Naive B cell (primary cell): ENCODE measurements at regions not wholly inside any gene's neighbourhood (a gene's known extent, or its start where the extent isn't known, plus 50 kb on each side); places are given as distances from the start of the nearest gene placed in this dataset.

Source experiments
- ATAC-seq, 2 donors: fragments of 150-1000 bp; cut with Tn5 transposase; 2 replicates each; pipeline ENCODE4 v1.10.0; 2021; ENCODE audit warnings: low read depth in 2 of 2, mild to moderate bottlenecking in 2 of 2, moderate library complexity in 2 of 2
- DNase-seq: peaks from one replicate; pipeline ENCODE4 v3.0.0; 2022
- H3K27ac Mint-ChIP-seq, 6 donors: one replicate each; pipeline ENCODE4 v1.8.0; 2020 to 2022; ENCODE audit warnings: mild to moderate bottlenecking in 6 of 6, mixed read lengths in 6 of 6, moderate library complexity in 5 of 6, inconsistent platforms in 2 of 6
- H3K27me3 Mint-ChIP-seq, 3 donors: one replicate each; pipeline ENCODE4 v1.8.0; 2021 to 2022; ENCODE audit warnings: mixed read lengths in 3 of 3, mild to moderate bottlenecking in 1 of 3
- H3K36me3 Mint-ChIP-seq, 2 donors: one replicate each; pipeline ENCODE4 v1.8.0; 2020 to 2022; ENCODE audit warnings: mixed read lengths in 2 of 2, inconsistent platforms in 1 of 2, mild to moderate bottlenecking in 1 of 2
- H3K4me1 Mint-ChIP-seq, 3 donors: one replicate each; pipeline ENCODE4 v1.8.0; 2020 to 2022; ENCODE audit warnings: mixed read lengths in 3 of 3, inconsistent platforms in 1 of 3, mild to moderate bottlenecking in 1 of 3, moderate library complexity in 1 of 3
- H3K4me3 Mint-ChIP-seq, 8 donors: one replicate each; pipeline ENCODE4 v1.8.0; 2020 to 2022; ENCODE audit warnings: mild to moderate bottlenecking in 8 of 8, mixed read lengths in 8 of 8, moderate library complexity in 8 of 8, inconsistent platforms in 2 of 8
- H3K9me3 Mint-ChIP-seq, 7 donors: one replicate each; pipeline ENCODE4 v1.8.0; 2020 to 2022; ENCODE audit warnings: mixed read lengths in 7 of 7, mild to moderate bottlenecking in 5 of 7, inconsistent platforms in 2 of 7, moderate library complexity in 1 of 7

GRCh38 chr14:65934070-65934435 lies 521.5 kb downstream of the FUT8 start:
- ATAC-seq, result no peak
- Mint-ChIP-seq H3K27ac (no peak overlapping the region), H3K27me3 (peaks cover 17 to 28% (median 20%) of the 10 kb centered on the region in 3 donors), H3K9me3 (no peaks in the 10 kb centered on the region), H3K4me3 (no peak overlapping the region), H3K4me1 (peaks cover 0 to 4% (median 0%) of the 10 kb centered on the region in 3 donors), H3K36me3 (no peaks in the 10 kb centered on the region)
- DNase-seq, result no peak

GRCh38 chr14:65936342-65936975 lies 523.9 kb downstream of the FUT8 start:
- Mint-ChIP-seq H3K27ac (no peak overlapping the region), H3K4me3 (no peak overlapping the region), H3K4me1 (peaks cover 0 to 4% (median 0%) of the 10 kb centered on the region in 3 donors), H3K27me3 (peaks cover 13 to 17% (median 16%) of the 10 kb centered on the region in 3 donors), H3K36me3 (no peaks in the 10 kb centered on the region), H3K9me3 (no peaks in the 10 kb centered on the region)
- DNase-seq (no peak), ATAC-seq (no peak)

GRCh38 chr14:65937079-65937959 lies 524.8 kb downstream of the FUT8 start:
- no peak for DNase-seq

GRCh38 chr14:65937960-65938316 lies 525.4 kb downstream of the FUT8 start:
- DNase-seq, result no peak
- Mint-ChIP-seq H3K36me3 (no peaks in the 10 kb centered on the region), H3K4me1 (peaks cover 0 to 4% (median 0%) of the 10 kb centered on the region in 3 donors), H3K4me3 (no peak overlapping the region), H3K27ac (no peak overlapping the region), H3K27me3 (peaks cover 13 to 17% (median 16%) of the 10 kb centered on the region in 3 donors), H3K9me3 (no peaks in the 10 kb centered on the region)
- no peak for ATAC-seq

More at GRCh38 chr14:65937079-65937959, 524.8 kb downstream of the FUT8 start:
- H3K4me1 Mint-ChIP-seq, result peaks cover 0 to 4% (median 0%) of the 10 kb centered on the region in 3 donors
- no peak overlapping the region for H3K4me3 Mint-ChIP-seq
- no peak overlapping the region for H3K27ac Mint-ChIP-seq
- peaks cover 13 to 17% (median 16%) of the 10 kb centered on the region in 3 donors for H3K27me3 Mint-ChIP-seq
- no peaks in the 10 kb centered on the region for H3K9me3 Mint-ChIP-seq
- ATAC-seq, result no peak
- no peaks in the 10 kb centered on the region for H3K36me3 Mint-ChIP-seq

- Mint-ChIP-seq H3K4me1 (peaks cover 0 to 4% (median 0%) of the 10 kb centered on the region in 3 donors), H3K27me3 (peaks cover 13 to 17% (median 16%) of the 10 kb centered on the region in 3 donors), H3K36me3 (no peaks in the 10 kb centered on the region), H3K4me3 (no peak overlapping the region), H3K9me3 (no peaks in the 10 kb centered on the region), H3K27ac (no peak overlapping the region)
- no peak for DNase-seq
- no peak for ATAC-seq
Measured at GRCh38 chr14:65938738-65939137, 526.2 kb downstream of the FUT8 start.

GRCh38 chr14:65939184-65939583 lies 526.7 kb downstream of the FUT8 start:
- Mint-ChIP-seq H3K4me1 (peaks cover 0 to 4% (median 0%) of the 10 kb centered on the region in 3 donors), H3K27ac (no peak overlapping the region)
- no peak for ATAC-seq

GRCh38 chr14:65940056-65940735 lies 527.7 kb downstream of the FUT8 start:
- Mint-ChIP-seq H3K9me3 (no peaks in the 10 kb centered on the region), H3K27me3 (peaks cover 13 to 17% (median 16%) of the 10 kb centered on the region in 3 donors), H3K27ac (no peak overlapping the region), H3K4me3 (no peak overlapping the region), H3K36me3 (no peaks in the 10 kb centered on the region), H3K4me1 (peaks cover 0 to 4% (median 0%) of the 10 kb centered on the region in 3 donors)
- DNase-seq (no peak), ATAC-seq (no peak)

More at GRCh38 chr14:65939184-65939583, 526.7 kb downstream of the FUT8 start:
- Mint-ChIP-seq H3K27me3 (peaks cover 13 to 17% (median 16%) of the 10 kb centered on the region in 3 donors), H3K36me3 (no peaks in the 10 kb centered on the region), H3K4me3 (no peak overlapping the region), H3K9me3 (no peaks in the 10 kb centered on the region)
- no peak for DNase-seq

- Mint-ChIP-seq H3K4me3 (no peak overlapping the region), H3K36me3 (no peaks in the 10 kb centered on the region), H3K27ac (no peak overlapping the region), H3K9me3 (no peaks in the 10 kb centered on the region), H3K4me1 (peaks cover 0 to 4% (median 0%) of the 10 kb centered on the region in 3 donors), H3K27me3 (peaks cover 13 to 22% (median 17%) of the 10 kb centered on the region in 3 donors)
- DNase-seq (no peak), ATAC-seq (no peak)
Measured at GRCh38 chr14:65941091-65941490, 528.6 kb downstream of the FUT8 start.

- no peaks in the 10 kb centered on the region for H3K9me3 Mint-ChIP-seq
- no peaks in the 10 kb centered on the region for H3K4me1 Mint-ChIP-seq
- no peak overlapping the region for H3K27ac Mint-ChIP-seq
- DNase-seq (no peak), ATAC-seq (no peak)
- peaks cover 6 to 31% (median 13%) of the 10 kb centered on the region in 3 donors for H3K27me3 Mint-ChIP-seq
- H3K4me3 Mint-ChIP-seq, result no peak overlapping the region
- no peaks in the 10 kb centered on the region for H3K36me3 Mint-ChIP-seq
Measured at GRCh38 chr14:65943150-65943549, 530.6 kb downstream of the FUT8 start.

GRCh38 chr14:65943916-65944410 lies 531.4 kb downstream of the FUT8 start:
- H3K4me3 Mint-ChIP-seq, result no peak overlapping the region

GRCh38 chr14:65945327-65945726 lies 532.8 kb downstream of the FUT8 start:
- DNase-seq (no peak), ATAC-seq (no peak)
- Mint-ChIP-seq H3K9me3 (no peaks in the 10 kb centered on the region), H3K36me3 (no peaks in the 10 kb centered on the region), H3K27me3 (peaks cover 15 to 47% (median 18%) of the 10 kb centered on the region in 3 donors), H3K4me3 (no peak overlapping the region), H3K27ac (no peak overlapping the region), H3K4me1 (no peaks in the 10 kb centered on the region)

More at GRCh38 chr14:65943916-65944410, 531.4 kb downstream of the FUT8 start:
- no peak for ATAC-seq
- no peaks in the 10 kb centered on the region for H3K4me1 Mint-ChIP-seq
- peak overlapping the region in 1 of 6 donors; percentile 18 for H3K27ac Mint-ChIP-seq
- H3K36me3 Mint-ChIP-seq, result no peaks in the 10 kb centered on the region
- no peaks in the 10 kb centered on the region for H3K9me3 Mint-ChIP-seq
- no peak for DNase-seq
- H3K27me3 Mint-ChIP-seq, result peaks cover 10 to 33% (median 18%) of the 10 kb centered on the region in 3 donors

GRCh38 chr14:65946494-65946893 lies 534.0 kb downstream of the FUT8 start:
- Mint-ChIP-seq H3K27ac (no peak overlapping the region), H3K4me3 (no peak overlapping the region), H3K4me1 (no peaks in the 10 kb centered on the region), H3K9me3 (no peaks in the 10 kb centered on the region), H3K36me3 (no peaks in the 10 kb centered on the region), H3K27me3 (peaks cover 15 to 56% (median 22%) of the 10 kb centered on the region in 3 donors)
- DNase-seq, result no peak
- ATAC-seq, result no peak

- Mint-ChIP-seq H3K9me3 (no peaks in the 10 kb centered on the region), H3K4me1 (no peaks in the 10 kb centered on the region), H3K36me3 (no peaks in the 10 kb centered on the region), H3K27me3 (peaks cover 15 to 66% (median 24%) of the 10 kb centered on the region in 3 donors), H3K27ac (no peak overlapping the region), H3K4me3 (no peak overlapping the region)
- DNase-seq, result no peak
- no peak for ATAC-seq
Measured at GRCh38 chr14:65948302-65948701, 535.8 kb downstream of the FUT8 start.
